H1 (cell line): ENCODE measurements at regions not wholly inside any gene's neighbourhood (a gene's known extent, or its start where the extent isn't known, plus 50 kb on each side); places are given as distances from the start of the nearest gene placed in this dataset.

Source experiments
- BCL11A ChIP-seq, 2 experiments: IDR thresholded peaks; one replicate each; pipeline ENCODE4 v1.6.1; 2011; ENCODE audit warnings: low read depth in 2 of 2, low read length in 2 of 2, mild to moderate bottlenecking in 2 of 2
- CREB1 ChIP-seq: IDR thresholded peaks from 2 replicates; pipeline ENCODE4 v1.6.1; 2012; ENCODE audit warnings: inconsistent platforms
- HDAC2 ChIP-seq, 2 experiments: fragments of 300-600 bp in 1 of 2; sonication (generic) in 1 of 2; IDR thresholded peaks; 2 replicates each; pipeline ENCODE4 v1.6.1; 2011 to 2012; ENCODE audit warnings: low read depth in 2 of 2, low read length in 2 of 2, mild to moderate bottlenecking in 2 of 2, moderate library complexity in 2 of 2, borderline replicate concordance in 1 of 2, inconsistent platforms in 1 of 2
- TEAD4 ChIP-seq: IDR thresholded peaks from 2 replicates; pipeline ENCODE4 v1.6.1; 2012; ENCODE audit warnings: low read depth, low read length, inconsistent platforms, mixed read lengths
- TF ChIP-seq, protein P1 (sequence below): fragments of 300-600 bp; sonication (generic); IDR thresholded peaks from 2 replicates; pipeline ENCODE4 v1.7.1; 2012; ENCODE audit warnings: low read length, moderate library complexity, mild to moderate bottlenecking, inconsistent platforms; ENCODE audit not compliant: insufficient replicate concordance
- TF ChIP-seq, protein P2 (sequence below), 3 experiments: IDR thresholded peaks; 1 replicate in 2 of 3; 2 replicates in 1 of 3; pipeline versions ENCODE4 v1.5.1 to v1.6.1; 2011; ENCODE audit warnings: low read length in 3 of 3, mild to moderate bottlenecking in 3 of 3, inconsistent platforms in 2 of 3, low read depth in 1 of 3, moderate library complexity in 1 of 3; ENCODE audit not compliant: insufficient read depth in 1 of 3; ENCODE audit errors: control extremely low read depth in 1 of 3
- TF ChIP-seq, protein P3 (sequence below): IDR thresholded peaks from 2 replicates; pipeline ENCODE4 v1.6.1; 2012; ENCODE audit warnings: low read length, inconsistent platforms

DNA sequence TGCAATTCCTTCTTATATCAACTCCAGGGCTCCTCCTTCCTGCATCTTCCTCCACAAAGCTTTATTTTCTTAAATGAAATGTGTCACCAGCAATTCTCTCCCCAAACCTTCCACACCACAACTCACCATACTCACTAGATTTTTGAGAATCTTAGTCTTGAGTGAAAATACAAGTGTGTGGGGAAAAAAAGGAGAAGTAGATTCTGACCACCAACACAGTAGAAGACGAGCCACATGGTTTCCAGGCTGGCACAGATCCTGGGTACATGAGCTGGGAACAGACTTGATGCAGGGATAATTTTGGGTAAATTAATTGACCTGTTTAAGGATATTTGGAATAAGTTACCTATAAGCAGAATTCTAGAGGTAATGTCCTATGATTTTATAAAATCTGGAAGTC, 72.8 kb upstream of the KCNJ15 start (continued):
- TF ChIP-seq, protein P1, sequence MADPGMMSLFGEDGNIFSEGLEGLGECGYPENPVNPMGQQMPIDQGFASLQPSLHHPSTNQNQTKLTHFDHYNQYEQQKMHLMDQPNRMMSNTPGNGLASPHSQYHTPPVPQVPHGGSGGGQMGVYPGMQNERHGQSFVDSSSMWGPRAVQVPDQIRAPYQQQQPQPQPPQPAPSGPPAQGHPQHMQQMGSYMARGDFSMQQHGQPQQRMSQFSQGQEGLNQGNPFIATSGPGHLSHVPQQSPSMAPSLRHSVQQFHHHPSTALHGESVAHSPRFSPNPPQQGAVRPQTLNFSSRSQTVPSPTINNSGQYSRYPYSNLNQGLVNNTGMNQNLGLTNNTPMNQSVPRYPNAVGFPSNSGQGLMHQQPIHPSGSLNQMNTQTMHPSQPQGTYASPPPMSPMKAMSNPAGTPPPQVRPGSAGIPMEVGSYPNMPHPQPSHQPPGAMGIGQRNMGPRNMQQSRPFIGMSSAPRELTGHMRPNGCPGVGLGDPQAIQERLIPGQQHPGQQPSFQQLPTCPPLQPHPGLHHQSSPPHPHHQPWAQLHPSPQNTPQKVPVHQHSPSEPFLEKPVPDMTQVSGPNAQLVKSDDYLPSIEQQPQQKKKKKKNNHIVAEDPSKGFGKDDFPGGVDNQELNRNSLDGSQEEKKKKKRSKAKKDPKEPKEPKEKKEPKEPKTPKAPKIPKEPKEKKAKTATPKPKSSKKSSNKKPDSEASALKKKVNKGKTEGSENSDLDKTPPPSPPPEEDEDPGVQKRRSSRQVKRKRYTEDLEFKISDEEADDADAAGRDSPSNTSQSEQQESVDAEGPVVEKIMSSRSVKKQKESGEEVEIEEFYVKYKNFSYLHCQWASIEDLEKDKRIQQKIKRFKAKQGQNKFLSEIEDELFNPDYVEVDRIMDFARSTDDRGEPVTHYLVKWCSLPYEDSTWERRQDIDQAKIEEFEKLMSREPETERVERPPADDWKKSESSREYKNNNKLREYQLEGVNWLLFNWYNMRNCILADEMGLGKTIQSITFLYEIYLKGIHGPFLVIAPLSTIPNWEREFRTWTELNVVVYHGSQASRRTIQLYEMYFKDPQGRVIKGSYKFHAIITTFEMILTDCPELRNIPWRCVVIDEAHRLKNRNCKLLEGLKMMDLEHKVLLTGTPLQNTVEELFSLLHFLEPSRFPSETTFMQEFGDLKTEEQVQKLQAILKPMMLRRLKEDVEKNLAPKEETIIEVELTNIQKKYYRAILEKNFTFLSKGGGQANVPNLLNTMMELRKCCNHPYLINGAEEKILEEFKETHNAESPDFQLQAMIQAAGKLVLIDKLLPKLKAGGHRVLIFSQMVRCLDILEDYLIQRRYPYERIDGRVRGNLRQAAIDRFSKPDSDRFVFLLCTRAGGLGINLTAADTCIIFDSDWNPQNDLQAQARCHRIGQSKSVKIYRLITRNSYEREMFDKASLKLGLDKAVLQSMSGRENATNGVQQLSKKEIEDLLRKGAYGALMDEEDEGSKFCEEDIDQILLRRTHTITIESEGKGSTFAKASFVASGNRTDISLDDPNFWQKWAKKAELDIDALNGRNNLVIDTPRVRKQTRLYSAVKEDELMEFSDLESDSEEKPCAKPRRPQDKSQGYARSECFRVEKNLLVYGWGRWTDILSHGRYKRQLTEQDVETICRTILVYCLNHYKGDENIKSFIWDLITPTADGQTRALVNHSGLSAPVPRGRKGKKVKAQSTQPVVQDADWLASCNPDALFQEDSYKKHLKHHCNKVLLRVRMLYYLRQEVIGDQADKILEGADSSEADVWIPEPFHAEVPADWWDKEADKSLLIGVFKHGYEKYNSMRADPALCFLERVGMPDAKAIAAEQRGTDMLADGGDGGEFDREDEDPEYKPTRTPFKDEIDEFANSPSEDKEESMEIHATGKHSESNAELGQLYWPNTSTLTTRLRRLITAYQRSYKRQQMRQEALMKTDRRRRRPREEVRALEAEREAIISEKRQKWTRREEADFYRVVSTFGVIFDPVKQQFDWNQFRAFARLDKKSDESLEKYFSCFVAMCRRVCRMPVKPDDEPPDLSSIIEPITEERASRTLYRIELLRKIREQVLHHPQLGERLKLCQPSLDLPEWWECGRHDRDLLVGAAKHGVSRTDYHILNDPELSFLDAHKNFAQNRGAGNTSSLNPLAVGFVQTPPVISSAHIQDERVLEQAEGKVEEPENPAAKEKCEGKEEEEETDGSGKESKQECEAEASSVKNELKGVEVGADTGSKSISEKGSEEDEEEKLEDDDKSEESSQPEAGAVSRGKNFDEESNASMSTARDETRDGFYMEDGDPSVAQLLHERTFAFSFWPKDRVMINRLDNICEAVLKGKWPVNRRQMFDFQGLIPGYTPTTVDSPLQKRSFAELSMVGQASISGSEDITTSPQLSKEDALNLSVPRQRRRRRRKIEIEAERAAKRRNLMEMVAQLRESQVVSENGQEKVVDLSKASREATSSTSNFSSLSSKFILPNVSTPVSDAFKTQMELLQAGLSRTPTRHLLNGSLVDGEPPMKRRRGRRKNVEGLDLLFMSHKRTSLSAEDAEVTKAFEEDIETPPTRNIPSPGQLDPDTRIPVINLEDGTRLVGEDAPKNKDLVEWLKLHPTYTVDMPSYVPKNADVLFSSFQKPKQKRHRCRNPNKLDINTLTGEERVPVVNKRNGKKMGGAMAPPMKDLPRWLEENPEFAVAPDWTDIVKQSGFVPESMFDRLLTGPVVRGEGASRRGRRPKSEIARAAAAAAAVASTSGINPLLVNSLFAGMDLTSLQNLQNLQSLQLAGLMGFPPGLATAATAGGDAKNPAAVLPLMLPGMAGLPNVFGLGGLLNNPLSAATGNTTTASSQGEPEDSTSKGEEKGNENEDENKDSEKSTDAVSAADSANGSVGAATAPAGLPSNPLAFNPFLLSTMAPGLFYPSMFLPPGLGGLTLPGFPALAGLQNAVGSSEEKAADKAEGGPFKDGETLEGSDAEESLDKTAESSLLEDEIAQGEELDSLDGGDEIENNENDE = no peak
- TF ChIP-seq HDAC2 (IDR thresholded peaks at IDR 0.05; ENCODE audit: borderline replicate concordance in 1 of 2, low read depth in 2 of 2, low read length in 2 of 2) (no peak), BCL11A (IDR thresholded peaks at IDR 0.05; ENCODE audit: low read depth in 2 of 2, low read length in 2 of 2) (no peak), TEAD4 (no peak), CREB1 (no peak)
- TF ChIP-seq, protein P2, sequence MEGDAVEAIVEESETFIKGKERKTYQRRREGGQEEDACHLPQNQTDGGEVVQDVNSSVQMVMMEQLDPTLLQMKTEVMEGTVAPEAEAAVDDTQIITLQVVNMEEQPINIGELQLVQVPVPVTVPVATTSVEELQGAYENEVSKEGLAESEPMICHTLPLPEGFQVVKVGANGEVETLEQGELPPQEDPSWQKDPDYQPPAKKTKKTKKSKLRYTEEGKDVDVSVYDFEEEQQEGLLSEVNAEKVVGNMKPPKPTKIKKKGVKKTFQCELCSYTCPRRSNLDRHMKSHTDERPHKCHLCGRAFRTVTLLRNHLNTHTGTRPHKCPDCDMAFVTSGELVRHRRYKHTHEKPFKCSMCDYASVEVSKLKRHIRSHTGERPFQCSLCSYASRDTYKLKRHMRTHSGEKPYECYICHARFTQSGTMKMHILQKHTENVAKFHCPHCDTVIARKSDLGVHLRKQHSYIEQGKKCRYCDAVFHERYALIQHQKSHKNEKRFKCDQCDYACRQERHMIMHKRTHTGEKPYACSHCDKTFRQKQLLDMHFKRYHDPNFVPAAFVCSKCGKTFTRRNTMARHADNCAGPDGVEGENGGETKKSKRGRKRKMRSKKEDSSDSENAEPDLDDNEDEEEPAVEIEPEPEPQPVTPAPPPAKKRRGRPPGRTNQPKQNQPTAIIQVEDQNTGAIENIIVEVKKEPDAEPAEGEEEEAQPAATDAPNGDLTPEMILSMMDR (IDR thresholded peaks at IDR 0.05; ENCODE audit: control extremely low read depth in 1 of 3, insufficient read depth in 1 of 3, low read depth in 1 of 3, low read length in 3 of 3) = no peak
- TF ChIP-seq, protein P3, sequence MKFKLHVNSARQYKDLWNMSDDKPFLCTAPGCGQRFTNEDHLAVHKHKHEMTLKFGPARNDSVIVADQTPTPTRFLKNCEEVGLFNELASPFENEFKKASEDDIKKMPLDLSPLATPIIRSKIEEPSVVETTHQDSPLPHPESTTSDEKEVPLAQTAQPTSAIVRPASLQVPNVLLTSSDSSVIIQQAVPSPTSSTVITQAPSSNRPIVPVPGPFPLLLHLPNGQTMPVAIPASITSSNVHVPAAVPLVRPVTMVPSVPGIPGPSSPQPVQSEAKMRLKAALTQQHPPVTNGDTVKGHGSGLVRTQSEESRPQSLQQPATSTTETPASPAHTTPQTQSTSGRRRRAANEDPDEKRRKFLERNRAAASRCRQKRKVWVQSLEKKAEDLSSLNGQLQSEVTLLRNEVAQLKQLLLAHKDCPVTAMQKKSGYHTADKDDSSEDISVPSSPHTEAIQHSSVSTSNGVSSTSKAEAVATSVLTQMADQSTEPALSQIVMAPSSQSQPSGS = no peak
